GM19324 (cell line): ENCODE measurements at regions not wholly inside any gene's neighbourhood (a gene's known extent, or its start where the extent isn't known, plus 50 kb on each side); places are given as distances from the start of the nearest gene placed in this dataset.
"Not testable (repeated sequence)": the region's sequence is repeated elsewhere in the genome, so short reads cannot be mapped to it uniquely, and the experiment has no call there.

ENCODE experiments used
- ATAC-seq: cut with Tn5 transposase; IDR thresholded peaks from one replicate; pipeline ENCODE4 v1.9.1; 2021; ENCODE audit warnings: mild to moderate bottlenecking, moderate library complexity; ENCODE audit not compliant: unreplicated experiment, low FRiP score

GRCh38 chr10:6707352-6707751 lies 127.3 kb upstream of the PRKCQ start:
- no peak for ATAC-seq

- ATAC-seq = no peak
These were observed 126.6 kb upstream of the PRKCQ start for GRCh38 chr10:6706725-6707124.

- no peak for ATAC-seq
These were observed 124.8 kb upstream of the PRKCQ start for GRCh38 chr10:6704896-6705295.

DNA sequence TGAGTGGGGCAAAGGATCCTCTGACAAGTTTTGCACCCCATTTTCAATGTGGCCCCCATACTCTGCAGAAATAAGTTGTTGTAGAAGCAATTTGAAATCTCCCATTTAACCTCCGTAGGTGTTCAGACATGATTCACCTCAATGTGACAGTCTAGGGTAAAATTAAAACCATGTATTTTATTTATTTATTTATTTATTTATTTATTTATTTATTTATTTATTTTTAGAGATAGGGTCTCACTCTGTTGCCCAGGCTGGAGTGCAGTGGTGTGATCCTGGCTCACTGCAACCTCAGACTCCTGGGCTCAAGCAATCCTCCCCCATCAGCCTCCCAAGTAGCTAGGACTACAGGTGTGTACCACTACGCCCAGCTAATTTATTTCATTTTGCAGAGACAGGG lies 122.8 kb upstream of the PRKCQ start:
- ATAC-seq = not testable (repeated sequence)

DNA sequence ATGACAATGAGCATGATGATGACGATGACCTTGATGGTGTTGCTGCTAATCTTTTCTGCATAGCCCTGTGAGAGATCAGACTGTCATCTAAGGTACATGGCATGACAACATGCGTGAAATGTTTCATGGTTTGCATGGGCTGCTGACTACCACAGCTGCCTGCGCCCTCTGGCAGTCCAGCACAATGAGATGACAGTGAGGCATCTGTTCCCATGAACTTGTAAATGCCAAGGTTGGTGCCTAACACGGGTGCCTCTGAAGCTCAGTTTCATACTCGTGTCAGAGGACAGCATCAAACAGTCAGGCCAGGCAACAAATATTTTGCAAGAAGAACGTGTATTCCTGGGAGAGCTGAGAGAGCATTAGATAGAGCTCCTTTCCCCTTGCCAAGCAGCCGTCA lies 122.0 kb upstream of the PRKCQ start:
- no peak for ATAC-seq

DNA sequence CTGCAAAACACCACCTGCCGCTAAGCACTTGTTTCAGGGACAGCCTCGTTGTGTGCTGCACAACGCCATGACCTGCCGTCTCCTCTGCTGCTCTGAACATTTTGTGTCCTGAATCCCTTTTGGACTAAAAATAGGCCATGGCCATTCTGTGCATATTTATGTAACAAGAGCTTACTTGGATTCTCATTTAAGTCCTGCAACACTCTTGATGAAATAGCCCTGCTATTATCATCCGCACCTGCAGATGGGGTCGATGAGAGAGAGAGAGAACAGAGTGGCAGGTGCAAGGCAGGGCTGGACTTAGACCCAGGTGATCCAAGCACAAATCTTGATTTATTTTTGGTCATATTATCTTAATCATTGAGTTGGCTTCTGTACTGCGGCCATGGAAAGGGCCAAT lies 121.2 kb upstream of the PRKCQ start:
- no peak for ATAC-seq

DNA sequence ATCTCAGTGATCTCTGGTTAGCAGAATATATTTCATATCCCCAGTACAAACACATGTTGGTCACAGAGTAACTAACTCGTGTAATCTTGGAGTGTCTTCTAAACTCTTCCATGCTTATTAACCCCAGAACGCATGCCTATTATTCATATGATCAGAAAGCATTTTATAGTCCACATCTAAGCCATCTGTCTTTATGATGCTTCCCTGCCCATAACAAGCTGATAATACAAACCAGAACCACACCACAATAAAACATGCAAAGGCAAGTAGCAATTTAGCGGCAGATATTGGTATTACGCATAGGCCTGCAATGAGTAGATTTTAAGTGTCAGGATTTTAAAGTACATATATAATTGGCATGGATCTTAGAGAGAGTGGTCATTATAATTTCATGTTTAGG lies 120.0 kb upstream of the PRKCQ start:
- ATAC-seq = no peak

DNA sequence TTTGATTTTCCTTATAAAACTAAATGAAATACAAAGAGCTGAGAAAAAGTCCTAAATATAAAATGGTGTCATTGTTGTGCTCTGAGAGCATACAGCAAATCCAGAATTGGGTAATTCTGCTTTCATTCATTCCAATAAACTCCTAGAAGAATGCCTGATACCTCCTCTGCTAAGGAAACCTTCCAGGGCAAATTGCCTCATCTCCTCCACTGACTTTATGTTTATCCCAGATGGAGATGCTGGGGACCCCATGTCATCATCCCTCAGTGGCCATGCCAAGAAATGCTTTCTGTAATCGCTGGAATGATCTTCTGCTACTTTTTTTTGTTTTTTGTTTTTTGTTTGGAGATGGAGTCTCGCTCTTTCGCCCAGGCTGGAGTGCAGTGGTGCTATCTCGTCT lies 119.3 kb upstream of the PRKCQ start:
- ATAC-seq = no peak

- no peak for ATAC-seq
These were observed 115.4 kb upstream of the PRKCQ start for GRCh38 chr10:6695519-6695918.

DNA sequence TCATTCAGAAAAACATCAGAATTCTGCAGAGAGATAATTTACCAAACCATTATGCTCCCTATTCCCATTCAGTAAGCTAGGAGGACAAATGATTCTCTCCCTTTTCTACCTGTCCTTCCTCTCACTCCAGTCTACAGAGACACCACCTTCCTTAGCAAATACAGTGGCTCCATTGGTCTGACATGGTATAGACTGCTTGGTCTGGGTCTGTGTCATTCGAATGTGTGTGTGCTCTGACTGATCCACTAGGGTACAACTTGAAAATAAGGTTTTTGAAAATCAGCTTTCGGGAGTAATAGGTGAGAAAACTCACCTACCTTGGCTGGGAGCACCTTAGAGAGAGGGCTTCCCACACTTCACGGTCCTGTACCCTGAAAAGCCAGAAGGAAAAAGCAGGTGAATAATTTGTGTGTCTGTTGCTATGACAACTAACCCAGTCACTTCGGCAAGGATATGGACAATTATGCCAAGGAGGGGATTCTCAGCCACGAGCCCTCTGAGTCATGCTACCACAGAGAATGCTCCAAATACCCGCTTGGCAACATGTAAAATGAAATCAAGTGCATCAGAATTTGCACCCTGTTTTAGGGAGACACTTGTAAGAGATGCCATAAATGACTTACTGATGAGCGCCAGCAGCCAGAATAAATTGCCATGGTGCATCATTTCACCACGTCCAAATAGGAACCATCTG lies 114.5 kb upstream of the PRKCQ start:
- ATAC-seq = no peak

GRCh38 chr10:6692856-6693255 lies 112.8 kb upstream of the PRKCQ start:
- ATAC-seq = no peak

DNA sequence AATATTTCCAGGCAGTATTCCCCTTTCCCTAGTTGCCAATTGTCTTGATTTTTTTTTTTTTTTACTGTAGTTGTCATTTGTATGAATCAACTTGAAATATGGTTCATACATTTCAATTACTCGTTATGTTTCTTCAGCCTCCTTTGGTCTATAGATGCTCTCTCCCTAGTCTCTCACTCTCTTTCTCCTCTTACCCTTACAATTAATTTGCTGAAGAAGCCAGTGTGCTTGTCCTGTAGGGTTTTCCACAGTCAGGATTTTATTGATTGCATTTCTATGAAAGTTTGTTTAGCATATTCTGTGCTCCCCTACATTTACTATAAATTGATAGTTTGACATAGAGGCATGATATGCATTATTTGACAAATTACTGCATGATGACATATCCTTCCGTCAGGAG lies 112.0 kb upstream of the PRKCQ start:
- ATAC-seq = no peak

DNA sequence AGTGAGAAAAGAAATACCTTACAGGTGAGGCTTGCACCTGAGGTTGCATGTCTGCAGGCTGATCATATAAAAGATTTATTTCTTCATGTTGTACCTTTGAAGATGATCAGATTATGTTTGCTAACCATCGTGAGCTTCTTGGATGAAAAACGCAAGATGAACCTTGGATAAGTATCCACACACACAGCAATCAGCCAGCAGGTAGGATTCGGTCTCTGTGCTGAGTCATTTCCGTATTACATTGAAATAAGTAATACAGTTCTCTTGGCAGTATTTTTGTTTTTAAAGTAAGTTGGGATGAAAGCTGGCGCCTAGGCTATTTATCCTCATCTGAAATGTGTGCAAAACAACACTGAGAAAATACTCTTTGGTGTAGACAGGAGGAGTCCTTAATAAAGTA lies 109.0 kb upstream of the PRKCQ start:
- no peak for ATAC-seq

GRCh38 chr10:6680735-6681134 lies 100.7 kb upstream of the PRKCQ start:
- no peak for ATAC-seq

GRCh38 chr10:6678956-6679355 lies 98.9 kb upstream of the PRKCQ start:
- no peak for ATAC-seq

- no peak for ATAC-seq
These were observed 98.2 kb upstream of the PRKCQ start for GRCh38 chr10:6678211-6678803.

- ATAC-seq = not testable (repeated sequence)
These were observed 97.1 kb upstream of the PRKCQ start for GRCh38 chr10:6677129-6677528.

- ATAC-seq = no peak
These were observed 94.2 kb upstream of the PRKCQ start for GRCh38 chr10:6674291-6674690.

- no peak for ATAC-seq
These were observed 91.9 kb upstream of the PRKCQ start for GRCh38 chr10:6671976-6672375.

GRCh38 chr10:6669269-6669859 lies 89.3 kb upstream of the PRKCQ start:
- ATAC-seq = no peak

GRCh38 chr10:6667679-6668270 lies 87.7 kb upstream of the PRKCQ start:
- ATAC-seq = no peak

- no peak for ATAC-seq
These were observed 87.1 kb upstream of the PRKCQ start for GRCh38 chr10:6667150-6667549.
